ENCODE measurements at regions not wholly inside any gene's neighbourhood (a gene's known extent, or its start where the extent isn't known, plus 50 kb on each side); places are given as distances from the start of the nearest gene placed in this dataset.

DNA sequence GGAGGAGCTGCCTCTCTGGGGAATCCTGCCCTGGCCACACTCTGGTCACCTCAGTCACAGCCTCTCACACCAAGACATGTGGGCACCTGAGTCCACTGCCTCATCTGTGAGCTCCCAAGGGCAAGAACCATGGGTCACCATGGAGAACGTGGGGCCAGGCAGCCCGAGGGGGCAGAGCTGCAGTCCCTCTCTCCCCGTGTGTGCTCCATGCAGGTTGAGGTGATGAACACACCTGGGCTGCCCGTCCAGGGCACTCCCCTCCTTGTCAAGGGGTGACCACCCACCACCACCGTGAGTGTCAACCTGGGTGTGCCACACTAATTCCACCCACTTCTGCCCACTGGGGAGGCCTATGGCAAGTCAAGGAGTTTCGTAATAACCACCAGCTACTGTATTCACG is 159.6 kb upstream of the RAB6C start:
- no peak for TF ChIP-seq CTCF (IDR thresholded peaks at IDR 0.05; ENCODE audit: low read depth, low read length, missing input control)
- TF ChIP-seq, protein P1, sequence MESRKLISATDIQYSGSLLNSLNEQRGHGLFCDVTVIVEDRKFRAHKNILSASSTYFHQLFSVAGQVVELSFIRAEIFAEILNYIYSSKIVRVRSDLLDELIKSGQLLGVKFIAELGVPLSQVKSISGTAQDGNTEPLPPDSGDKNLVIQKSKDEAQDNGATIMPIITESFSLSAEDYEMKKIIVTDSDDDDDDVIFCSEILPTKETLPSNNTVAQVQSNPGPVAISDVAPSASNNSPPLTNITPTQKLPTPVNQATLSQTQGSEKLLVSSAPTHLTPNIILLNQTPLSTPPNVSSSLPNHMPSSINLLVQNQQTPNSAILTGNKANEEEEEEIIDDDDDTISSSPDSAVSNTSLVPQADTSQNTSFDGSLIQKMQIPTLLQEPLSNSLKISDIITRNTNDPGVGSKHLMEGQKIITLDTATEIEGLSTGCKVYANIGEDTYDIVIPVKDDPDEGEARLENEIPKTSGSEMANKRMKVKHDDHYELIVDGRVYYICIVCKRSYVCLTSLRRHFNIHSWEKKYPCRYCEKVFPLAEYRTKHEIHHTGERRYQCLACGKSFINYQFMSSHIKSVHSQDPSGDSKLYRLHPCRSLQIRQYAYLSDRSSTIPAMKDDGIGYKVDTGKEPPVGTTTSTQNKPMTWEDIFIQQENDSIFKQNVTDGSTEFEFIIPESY (IDR thresholded peaks at IDR 0.05) = no peak
- TF ChIP-seq FOXA1 (IDR thresholded peaks at IDR 0.05) = no peak
- no peak for TF ChIP-seq REST (IDR thresholded peaks at IDR 0.05)
- no peak for TF ChIP-seq YY1 (IDR thresholded peaks at IDR 0.05)
- TF ChIP-seq RAD21 (IDR thresholded peaks at IDR 0.05) = no peak
- no peak for TF ChIP-seq TAF1 (conservative IDR thresholded peaks at IDR 0.05)
- no peak for TF ChIP-seq EGR1 (IDR thresholded peaks at IDR 0.05; ENCODE audit: low read depth in 2 of 2)

Measured in liver (tissue), 3 donors.